IPS-15b (cell line): ENCODE measurements at regions not wholly inside any gene's neighbourhood (a gene's known extent, or its start where the extent isn't known, plus 50 kb on each side); places are given as distances from the start of the nearest gene placed in this dataset.

Source experiments
- H3K27me3 ChIP-seq: one replicate; pipeline ENCODE4 v1.6.1; 2013; ENCODE audit warnings: low read length; ENCODE audit not compliant: control insufficient read depth, insufficient read depth
- H3K36me3 ChIP-seq: one replicate; pipeline ENCODE4 v1.6.1; 2013; ENCODE audit warnings: low read length; ENCODE audit not compliant: control insufficient read depth, insufficient read depth
- H3K4me1 ChIP-seq: one replicate; pipeline ENCODE4 v1.6.1; 2013; ENCODE audit warnings: mild to moderate bottlenecking, low read length; ENCODE audit not compliant: control insufficient read depth, insufficient read depth
- H3K4me3 ChIP-seq: one replicate; pipeline ENCODE4 v1.5.1; 2013; ENCODE audit warnings: low read depth, low read length
- H3K9ac ChIP-seq: one replicate; pipeline ENCODE4 v1.6.1; 2013; ENCODE audit warnings: low read depth, mild to moderate bottlenecking, low read length
- H3K9me3 ChIP-seq: one replicate; pipeline ENCODE4 v1.6.1; 2013; ENCODE audit warnings: mild to moderate bottlenecking, low read length; ENCODE audit not compliant: control insufficient read depth, insufficient read depth

- Histone ChIP-seq H3K27me3 (no peaks in the 10 kb centered on the region), H3K4me1 (no peaks in the 10 kb centered on the region), H3K9ac (no peak overlapping the region), H3K4me3 (no peak overlapping the region), H3K9me3 (no peaks in the 10 kb centered on the region), H3K36me3 (no peaks in the 10 kb centered on the region)
Observed at GRCh38 chr2:39545957-39546356, 108.9 kb upstream of the MAP4K3 start.

GRCh38 chr2:39546409-39546808 is 109.3 kb upstream of the MAP4K3 start:
- no peaks in the 10 kb centered on the region for H3K36me3 ChIP-seq
- H3K4me3 ChIP-seq, result no peak overlapping the region
- no peaks in the 10 kb centered on the region for H3K9me3 ChIP-seq
- H3K9ac ChIP-seq, result no peak overlapping the region
- no peaks in the 10 kb centered on the region for H3K27me3 ChIP-seq
- no peaks in the 10 kb centered on the region for H3K4me1 ChIP-seq

DNA sequence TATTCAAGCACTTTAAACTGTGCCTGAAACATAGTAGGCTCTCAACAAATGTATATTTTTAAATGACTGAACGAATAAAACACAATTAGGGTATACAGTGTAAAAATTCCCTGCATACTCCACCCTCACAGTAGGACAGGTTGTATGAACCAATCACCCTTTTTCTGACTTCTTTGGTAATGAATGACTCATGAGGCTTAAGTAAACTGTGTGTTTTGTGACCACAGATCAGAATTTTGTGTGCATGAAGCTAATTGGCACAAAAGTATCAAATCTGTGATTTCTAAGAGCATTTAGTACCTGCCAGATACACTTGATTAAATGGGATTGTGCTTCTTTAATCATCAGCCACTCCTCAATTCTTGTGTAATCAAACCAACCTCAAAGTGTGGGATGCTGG is 109.9 kb upstream of the MAP4K3 start:
- no peaks in the 10 kb centered on the region for H3K9me3 ChIP-seq
- no peaks in the 10 kb centered on the region for H3K4me1 ChIP-seq
- H3K9ac ChIP-seq, result no peak overlapping the region
- no peak overlapping the region for H3K4me3 ChIP-seq
- no peaks in the 10 kb centered on the region for H3K36me3 ChIP-seq
- no peaks in the 10 kb centered on the region for H3K27me3 ChIP-seq

DNA sequence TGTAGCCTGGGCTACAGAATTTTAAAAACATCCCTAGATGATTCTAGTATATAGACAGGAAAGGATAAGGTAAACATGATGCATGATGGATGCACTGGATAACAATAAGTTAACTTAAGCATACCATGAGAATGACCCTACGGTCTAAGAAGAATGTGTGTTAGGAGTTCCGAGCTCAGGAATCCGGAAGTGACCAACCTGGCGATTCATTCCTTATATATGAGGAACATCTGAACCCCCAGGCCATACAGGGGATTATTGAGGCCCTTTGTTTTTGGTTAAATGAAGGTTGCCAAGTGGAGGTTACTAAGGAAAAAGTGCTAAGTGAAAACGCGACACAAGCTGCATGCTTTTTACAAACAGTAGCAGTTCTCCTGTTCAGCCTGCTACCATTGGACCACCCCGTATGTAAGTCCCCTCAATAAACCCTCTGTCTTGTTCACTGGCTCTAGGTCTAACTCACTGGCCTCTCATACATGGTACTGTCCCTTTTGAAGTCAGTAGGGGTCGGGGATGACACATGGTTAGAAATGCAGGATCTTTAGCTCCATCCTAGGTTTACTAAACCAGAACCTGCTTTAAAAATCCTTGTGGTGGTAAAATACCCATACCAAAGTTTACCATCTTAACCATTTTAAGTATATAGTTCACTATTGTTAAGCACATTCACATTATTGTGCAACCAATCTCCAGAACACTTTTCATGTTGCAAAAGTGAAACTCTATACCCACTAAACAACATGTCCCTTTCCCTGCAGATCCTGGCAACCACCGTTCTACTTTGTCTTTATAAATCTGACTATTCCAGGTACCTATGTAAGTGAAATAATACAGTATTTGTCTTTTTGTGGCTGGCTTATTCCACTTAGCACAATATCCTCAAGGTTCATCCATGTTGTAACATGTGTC is 111.0 kb upstream of the MAP4K3 start:
- Histone ChIP-seq H3K9me3 (no peaks in the 10 kb centered on the region), H3K9ac (no peak overlapping the region), H3K4me1 (no peaks in the 10 kb centered on the region), H3K27me3 (no peaks in the 10 kb centered on the region), H3K36me3 (no peaks in the 10 kb centered on the region), H3K4me3 (no peak overlapping the region)

- Histone ChIP-seq H3K4me3 (no peak overlapping the region), H3K9ac (no peak overlapping the region), H3K4me1 (no peaks in the 10 kb centered on the region), H3K36me3 (no peaks in the 10 kb centered on the region), H3K27me3 (no peaks in the 10 kb centered on the region), H3K9me3 (no peaks in the 10 kb centered on the region)
Observed at GRCh38 chr2:39549000-39549399, 111.9 kb upstream of the MAP4K3 start.

GRCh38 chr2:39549718-39550464 is 112.8 kb upstream of the MAP4K3 start:
- Histone ChIP-seq H3K36me3 (no peaks in the 10 kb centered on the region), H3K4me1 (no peaks in the 10 kb centered on the region), H3K9ac (no peak overlapping the region), H3K9me3 (no peaks in the 10 kb centered on the region), H3K27me3 (no peaks in the 10 kb centered on the region), H3K4me3 (no peak overlapping the region)

DNA sequence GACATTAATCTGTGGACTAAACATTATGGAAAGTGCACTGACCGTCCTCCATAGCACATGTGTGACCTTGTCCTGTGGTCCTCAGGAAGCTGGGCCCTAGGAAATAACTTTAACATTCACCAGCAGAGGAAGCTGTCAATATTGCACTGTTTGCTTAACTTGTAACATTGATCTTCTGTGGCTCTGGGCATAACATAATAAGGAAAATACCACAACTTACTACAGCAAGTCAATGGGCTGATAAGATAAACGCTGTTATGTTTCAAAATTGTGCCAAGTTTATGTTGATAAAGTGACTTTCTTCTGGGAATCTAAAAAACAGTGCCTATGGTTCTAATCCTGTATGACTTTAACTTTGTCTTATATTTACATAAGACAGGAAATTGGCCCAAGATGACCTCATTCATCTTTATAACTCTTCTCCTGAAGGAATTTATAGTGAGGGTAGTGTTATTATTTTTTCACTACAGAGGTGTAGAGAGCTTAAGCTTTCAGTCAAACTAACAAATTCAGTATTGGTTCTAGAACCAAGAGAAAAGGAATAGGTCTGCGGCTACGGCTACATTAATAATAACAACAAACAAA is 113.7 kb upstream of the MAP4K3 start:
- Histone ChIP-seq H3K9ac (no peak overlapping the region), H3K27me3 (no peaks in the 10 kb centered on the region), H3K9me3 (no peaks in the 10 kb centered on the region), H3K4me1 (no peaks in the 10 kb centered on the region), H3K36me3 (no peaks in the 10 kb centered on the region), H3K4me3 (no peak overlapping the region)

GRCh38 chr2:39558906-39559305 is 106.8 kb upstream of the TMEM178A start:
- Histone ChIP-seq H3K36me3 (no peaks in the 10 kb centered on the region), H3K9me3 (peaks cover 5% of the 10 kb centered on the region), H3K27me3 (no peaks in the 10 kb centered on the region), H3K4me3 (no peak overlapping the region), H3K9ac (no peak overlapping the region), H3K4me1 (no peaks in the 10 kb centered on the region)

DNA sequence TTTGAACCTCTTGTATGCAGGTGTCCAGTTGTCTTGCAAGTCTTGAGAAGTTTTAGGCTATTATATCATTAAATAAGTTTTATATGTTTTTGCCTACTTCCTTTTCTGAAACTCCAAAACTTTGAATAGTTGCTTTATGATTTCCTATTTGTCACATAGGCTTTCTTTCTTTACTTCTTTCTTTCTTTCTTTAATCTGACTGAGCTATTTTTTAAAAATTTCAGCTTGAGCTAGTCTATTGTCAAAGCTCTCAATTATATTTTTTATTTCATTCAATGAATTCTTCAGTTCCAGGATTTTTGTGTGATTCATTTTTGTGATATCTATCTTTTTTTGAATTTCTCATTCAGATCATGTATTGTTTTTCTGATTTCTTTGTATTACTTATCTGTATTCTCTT is 102.1 kb upstream of the TMEM178A start:
- Histone ChIP-seq H3K9me3 (peaks cover 5% of the 10 kb centered on the region), H3K4me1 (no peaks in the 10 kb centered on the region), H3K4me3 (no peak overlapping the region)

DNA sequence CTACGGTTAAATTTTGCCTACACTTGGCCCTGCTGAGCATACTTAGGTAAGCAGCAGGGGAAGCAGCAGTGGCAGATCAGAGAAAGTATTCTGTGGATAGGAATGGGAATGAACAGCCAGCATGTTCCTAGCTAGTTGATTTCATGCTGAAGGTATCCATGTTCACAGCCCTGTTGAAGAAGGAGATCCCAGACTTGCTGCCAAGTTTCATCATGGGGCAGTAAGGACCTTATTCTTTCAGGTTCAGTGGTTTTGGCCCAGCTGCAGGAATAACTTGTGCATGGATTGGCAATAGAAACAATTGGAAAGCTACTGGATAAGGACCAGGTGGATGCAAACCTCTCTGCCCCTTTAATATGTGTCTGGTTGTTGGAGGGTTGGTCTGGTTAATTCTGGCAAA is 98.2 kb upstream of the TMEM178A start:
- Histone ChIP-seq H3K36me3 (no peaks in the 10 kb centered on the region), H3K9me3 (peaks cover 4% of the 10 kb centered on the region), H3K9ac (no peak overlapping the region), H3K4me1 (peaks cover 5% of the 10 kb centered on the region), H3K4me3 (no peak overlapping the region), H3K27me3 (no peaks in the 10 kb centered on the region)

More for the DNA sequence above, 102.1 kb upstream of the TMEM178A start:
- no peak overlapping the region for H3K9ac ChIP-seq
- no peaks in the 10 kb centered on the region for H3K27me3 ChIP-seq
- H3K36me3 ChIP-seq, result no peaks in the 10 kb centered on the region

DNA sequence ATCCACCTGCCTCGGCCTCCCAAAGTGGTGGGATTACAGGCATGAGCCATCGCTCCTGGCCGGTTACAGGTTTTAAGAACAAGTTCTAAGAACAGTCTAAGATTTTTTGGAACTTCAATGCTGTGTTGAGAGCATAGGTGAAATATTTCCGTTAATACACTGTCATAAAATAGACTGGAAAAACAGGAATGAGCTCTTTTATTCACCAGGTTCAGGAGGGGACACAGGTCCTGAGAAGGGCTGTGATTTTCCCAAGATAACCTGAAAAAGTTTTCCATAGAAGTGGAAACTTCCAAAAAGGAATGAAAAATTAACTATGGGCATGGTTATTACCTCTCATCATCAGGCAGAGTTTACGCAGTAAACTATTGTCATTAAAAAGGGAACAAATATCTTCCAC is 97.6 kb upstream of the TMEM178A start:
- Histone ChIP-seq H3K36me3 (no peaks in the 10 kb centered on the region), H3K27me3 (no peaks in the 10 kb centered on the region)

More for the DNA sequence above, 97.6 kb upstream of the TMEM178A start:
- Histone ChIP-seq H3K4me3 (no peak overlapping the region), H3K9ac (no peak overlapping the region), H3K9me3 (no peaks in the 10 kb centered on the region), H3K4me1 (peaks cover 5% of the 10 kb centered on the region)
